ENCODE measurements at regions not wholly inside any gene's neighbourhood (a gene's known extent, or its start where the extent isn't known, plus 50 kb on each side); places are given as distances from the start of the nearest gene placed in this dataset.

GRCh38 chr4:125517831-125518230, 203.1 kb downstream of the FAT4 start:
- TF ChIP-seq CTCF (conservative IDR thresholded peaks at IDR 0.05; ENCODE audit: low read length): no peak
- DNase-seq (ENCODE audit: low read depth): no peak
- H3K4me3 ChIP-seq (ENCODE audit: low read length): no peak overlapping the region

- TF ChIP-seq CTCF (conservative IDR thresholded peaks at IDR 0.05; ENCODE audit: low read length): no peak
- no peak overlapping the region for H3K4me3 ChIP-seq (ENCODE audit: low read length)
- no peak for DNase-seq (ENCODE audit: low read depth)
Observed at GRCh38 chr4:125518281-125518680, 203.5 kb downstream of the FAT4 start.

- no peak for DNase-seq (ENCODE audit: low read depth)
- no peak overlapping the region for H3K4me3 ChIP-seq (ENCODE audit: low read length)
- no peak for TF ChIP-seq CTCF (conservative IDR thresholded peaks at IDR 0.05; ENCODE audit: low read length)
Observed at GRCh38 chr4:125519371-125520146, 204.8 kb downstream of the FAT4 start.

- TF ChIP-seq CTCF (conservative IDR thresholded peaks at IDR 0.05; ENCODE audit: low read length): no peak
- peak; percentile 8 for DNase-seq (ENCODE audit: low read depth)
- no peak overlapping the region for H3K4me3 ChIP-seq (ENCODE audit: low read length)
Observed at GRCh38 chr4:125520258-125520990, 205.7 kb downstream of the FAT4 start.

- no peak for TF ChIP-seq CTCF (conservative IDR thresholded peaks at IDR 0.05; ENCODE audit: low read length)
- no peak for DNase-seq (ENCODE audit: low read depth)
- H3K4me3 ChIP-seq (ENCODE audit: low read length): no peak overlapping the region
Observed at GRCh38 chr4:125522588-125522987, 207.8 kb downstream of the FAT4 start.

- TF ChIP-seq CTCF (conservative IDR thresholded peaks at IDR 0.05; ENCODE audit: low read length): no peak
- DNase-seq (ENCODE audit: low read depth): no peak
Observed at GRCh38 chr4:125522992-125523391, 208.2 kb downstream of the FAT4 start.

GRCh38 chr4:125526420-125526819, 211.7 kb downstream of the FAT4 start:
- 0 out of 2 replicates have a peak, but pooled peaks have one; percentile 14 for TF ChIP-seq CTCF (conservative IDR thresholded peaks at IDR 0.05; ENCODE audit: low read length)
- H3K4me3 ChIP-seq (ENCODE audit: low read length): no peak overlapping the region
- DNase-seq (ENCODE audit: low read depth): no peak

More at GRCh38 chr4:125522992-125523391, 208.2 kb downstream of the FAT4 start:
- no peak overlapping the region for H3K4me3 ChIP-seq (ENCODE audit: low read length)
